ENCODE measurements at regions not wholly inside any gene's neighbourhood (a gene's known extent, or its start where the extent isn't known, plus 50 kb on each side); places are given as distances from the start of the nearest gene placed in this dataset.
A peak's percentile ranks its signal among the peaks of the same experiment; 100 is the strongest.

DNA sequence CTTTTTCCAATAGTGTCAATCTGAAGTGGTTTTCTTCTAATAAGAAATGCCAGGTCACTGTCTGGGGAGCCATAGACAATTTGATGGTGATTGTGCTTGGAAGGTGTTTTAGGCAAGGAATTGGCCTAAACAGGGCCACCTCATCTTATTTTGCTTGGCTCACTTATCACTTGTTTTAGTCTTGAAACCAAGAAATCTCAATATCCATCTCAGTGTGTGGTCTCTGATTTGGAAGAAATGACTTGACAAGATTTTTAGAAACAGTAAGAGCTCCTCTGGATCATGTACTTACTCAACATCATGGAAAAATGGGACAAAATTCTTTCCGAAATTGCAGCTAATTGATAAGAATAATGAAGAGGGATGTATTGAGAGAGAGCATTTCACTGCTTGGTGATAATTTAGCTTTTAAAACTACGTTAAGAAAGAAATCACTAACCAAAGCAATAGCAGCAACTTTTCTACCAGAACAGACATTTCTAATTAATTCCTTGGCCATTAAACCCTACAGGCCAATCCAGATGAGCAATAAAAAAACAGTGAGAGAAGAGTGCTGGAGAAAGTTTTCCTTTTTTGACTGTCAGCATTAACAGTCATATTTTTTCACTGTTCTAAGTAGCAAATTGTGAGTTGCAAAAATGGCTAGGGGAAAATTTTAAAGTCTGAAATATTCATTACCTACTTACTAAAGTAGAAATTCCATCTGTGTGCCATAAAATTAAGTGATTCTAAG, 157.3 kb downstream of the AEBP2 start:
- TF ChIP-seq, protein P1, sequence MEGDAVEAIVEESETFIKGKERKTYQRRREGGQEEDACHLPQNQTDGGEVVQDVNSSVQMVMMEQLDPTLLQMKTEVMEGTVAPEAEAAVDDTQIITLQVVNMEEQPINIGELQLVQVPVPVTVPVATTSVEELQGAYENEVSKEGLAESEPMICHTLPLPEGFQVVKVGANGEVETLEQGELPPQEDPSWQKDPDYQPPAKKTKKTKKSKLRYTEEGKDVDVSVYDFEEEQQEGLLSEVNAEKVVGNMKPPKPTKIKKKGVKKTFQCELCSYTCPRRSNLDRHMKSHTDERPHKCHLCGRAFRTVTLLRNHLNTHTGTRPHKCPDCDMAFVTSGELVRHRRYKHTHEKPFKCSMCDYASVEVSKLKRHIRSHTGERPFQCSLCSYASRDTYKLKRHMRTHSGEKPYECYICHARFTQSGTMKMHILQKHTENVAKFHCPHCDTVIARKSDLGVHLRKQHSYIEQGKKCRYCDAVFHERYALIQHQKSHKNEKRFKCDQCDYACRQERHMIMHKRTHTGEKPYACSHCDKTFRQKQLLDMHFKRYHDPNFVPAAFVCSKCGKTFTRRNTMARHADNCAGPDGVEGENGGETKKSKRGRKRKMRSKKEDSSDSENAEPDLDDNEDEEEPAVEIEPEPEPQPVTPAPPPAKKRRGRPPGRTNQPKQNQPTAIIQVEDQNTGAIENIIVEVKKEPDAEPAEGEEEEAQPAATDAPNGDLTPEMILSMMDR (IDR thresholded peaks at IDR 0.05): no peak
- no peaks in the 10 kb centered on the region for H3K4me1 ChIP-seq
- no peak overlapping the region for H3K4me3 ChIP-seq
- DNase-seq (no peak), ATAC-seq (no peak)
- peak overlapping the region in 1 of 2 donors; percentile 35 for H3K27ac ChIP-seq
- no peaks in the 10 kb centered on the region for H3K9me3 ChIP-seq
- intact Hi-C loops (cut with DNase I): no loop called here
- no peaks in the 10 kb centered on the region for H3K27me3 ChIP-seq
- H3K36me3 ChIP-seq: no peaks in the 10 kb centered on the region

DNA sequence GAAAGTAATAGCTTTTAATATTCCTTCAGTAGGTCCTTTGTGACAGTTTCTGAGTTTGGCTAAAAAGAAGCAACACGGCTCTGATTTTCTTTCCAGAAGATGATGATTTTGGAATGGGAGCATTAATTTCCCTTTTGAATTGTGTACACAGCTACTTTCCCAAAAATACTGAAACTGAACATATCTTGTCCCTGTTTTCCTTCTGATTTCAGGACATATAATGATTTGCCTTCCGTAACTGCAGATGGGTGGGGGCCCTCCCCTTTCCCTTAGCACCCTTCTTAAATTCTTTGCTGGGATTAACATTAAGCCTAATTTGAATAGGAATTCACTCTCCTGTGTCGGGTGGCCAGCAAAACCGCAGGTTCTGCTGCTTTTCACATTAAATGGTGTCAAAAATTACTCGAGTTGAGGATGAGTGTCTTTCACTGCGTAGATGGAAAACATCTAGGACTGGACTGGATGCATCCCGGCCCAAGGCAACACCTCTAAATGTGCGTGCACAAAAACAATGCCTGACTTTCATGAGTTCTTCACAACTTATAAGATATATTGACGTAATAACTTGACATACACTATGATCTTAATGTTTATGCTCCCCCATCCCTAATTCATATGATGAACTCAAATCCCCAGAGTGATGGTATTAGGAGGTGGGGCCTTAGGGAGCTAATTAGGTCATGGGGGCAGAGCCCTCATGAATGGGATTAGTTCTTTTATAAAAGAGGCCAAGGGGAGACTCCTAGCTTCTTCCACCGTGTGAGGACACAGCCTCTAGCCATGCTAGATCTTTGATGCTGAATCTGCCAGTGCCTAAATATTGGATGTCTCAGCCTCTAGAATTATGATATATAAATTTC, 158.1 kb downstream of the AEBP2 start:
- TF ChIP-seq, protein P1 (IDR thresholded peaks at IDR 0.05): no peak
- H3K36me3 ChIP-seq: no peaks in the 10 kb centered on the region
- peak overlapping the region in 1 of 2 donors; percentile 35 for H3K27ac ChIP-seq
- ATAC-seq (no peak), DNase-seq (no peak)
- intact Hi-C loops (cut with DNase I): no loop called here
- H3K4me1 ChIP-seq: no peaks in the 10 kb centered on the region
- H3K4me3 ChIP-seq: no peak overlapping the region
- no peaks in the 10 kb centered on the region for H3K9me3 ChIP-seq
- no peaks in the 10 kb centered on the region for H3K27me3 ChIP-seq

- Histone ChIP-seq H3K4me1 (no peaks in the 10 kb centered on the region), H3K9me3 (no peaks in the 10 kb centered on the region), H3K27me3 (no peaks in the 10 kb centered on the region), H3K36me3 (no peaks in the 10 kb centered on the region), H3K4me3 (no peak overlapping the region), H3K27ac (no peak overlapping the region)
- DNase-seq: no peak
- ATAC-seq: no peak
- TF ChIP-seq, protein P1 (IDR thresholded peaks at IDR 0.05): no peak
- intact Hi-C loops (cut with DNase I): no loop called here
Measured at GRCh38 chr12:19605720-19606119, 166.4 kb downstream of the AEBP2 start.

DNA sequence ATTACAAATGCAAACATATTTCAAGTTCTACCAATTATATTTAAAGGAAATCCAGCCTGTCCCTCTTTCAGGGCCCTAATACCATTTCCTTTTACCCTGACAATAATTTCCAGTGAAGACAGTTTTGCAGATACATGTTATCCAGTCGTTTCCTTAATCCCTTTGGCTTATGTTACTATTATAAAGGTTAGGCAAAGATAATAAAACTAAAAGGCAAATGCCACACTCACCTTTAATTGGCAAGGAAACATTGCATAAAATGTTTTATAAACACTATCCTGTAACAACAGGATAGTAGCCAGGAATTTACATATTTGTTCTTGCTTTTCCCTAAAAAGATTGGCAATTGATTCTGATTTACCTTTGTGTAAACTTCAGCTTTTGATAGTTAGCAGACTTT, 168.7 kb downstream of the AEBP2 start:
- no peaks in the 10 kb centered on the region for H3K9me3 ChIP-seq
- intact Hi-C loops (cut with DNase I): no loop called here

More for the DNA sequence above, 168.7 kb downstream of the AEBP2 start:
- H3K27me3 ChIP-seq: no peaks in the 10 kb centered on the region
- H3K4me3 ChIP-seq: no peak overlapping the region
- no peak for ATAC-seq
- no peak overlapping the region for H3K27ac ChIP-seq
- no peaks in the 10 kb centered on the region for H3K36me3 ChIP-seq
- no peak for DNase-seq
- TF ChIP-seq, protein P1 (IDR thresholded peaks at IDR 0.05): no peak
- no peaks in the 10 kb centered on the region for H3K4me1 ChIP-seq

All from left lung (tissue), 4 donors.